ENCODE measurements at regions not wholly inside any gene's neighbourhood (a gene's known extent, or its start where the extent isn't known, plus 50 kb on each side); places are given as distances from the start of the nearest gene placed in this dataset.

- TF ChIP-seq CTCF (conservative IDR thresholded peaks at IDR 0.05; ENCODE audit: low read length) (no peak), EZH2phosphoT487 (IDR thresholded peaks at IDR 0.05; ENCODE audit: borderline replicate concordance) (no peak)
Observed at GRCh38 chr4:132346016-132346415, 803.1 kb upstream of the PCDH10 start.

Data from Loucy (cell line).